IPS-NIHi11 (cell line): ENCODE measurements at regions not wholly inside any gene's neighbourhood (a gene's known extent, or its start where the extent isn't known, plus 50 kb on each side); places are given as distances from the start of the nearest gene placed in this dataset.

Experiments
- DNase-seq: peaks from one replicate; pipeline ENCODE4 v3.0.0; 2012; ENCODE audit warnings: mixed read lengths, low spot score

- DNase-seq = no peak
Observed at GRCh38 chr11:12315024-12315423, 62.3 kb upstream of the PARVA start.

- no peak for DNase-seq
Observed at GRCh38 chr11:12316432-12316831, 60.9 kb upstream of the PARVA start.

- no peak for DNase-seq
Observed at GRCh38 chr11:12318791-12319438, 58.5 kb upstream of the PARVA start.

GRCh38 chr11:12319461-12319951, 57.9 kb upstream of the PARVA start:
- peak; percentile 33 for DNase-seq

GRCh38 chr11:12319988-12320387, 57.4 kb upstream of the PARVA start:
- no peak for DNase-seq

GRCh38 chr11:12321217-12321937, 56.0 kb upstream of the PARVA start:
- DNase-seq = no peak

GRCh38 chr11:12324585-12324984, 52.8 kb upstream of the PARVA start:
- no peak for DNase-seq
